GM13977 (cell line): ENCODE measurements at regions not wholly inside any gene's neighbourhood (a gene's known extent, or its start where the extent isn't known, plus 50 kb on each side); places are given as distances from the start of the nearest gene placed in this dataset.

Experiments used
- DNase-seq: peaks from one replicate; pipeline ENCODE4 v3.0.0; 2012; ENCODE audit warnings: low spot score
- in situ Hi-C: fragments of 300-500 bp; cut with MboI; formaldehyde crosslinking; loops from one replicate; pipeline ENCODE4 v1.12.0; 2022; ENCODE audit warnings: low sequenced_read_pairs, low pct_unique_long_range_greater_than_20kb, mixed read lengths, inconsistent platforms; ENCODE audit not compliant: unreplicated experiment
- TF ChIP-seq, protein P1 (sequence below): IDR thresholded peaks from 2 replicates; pipeline ENCODE4 v1.5.1; 2012; ENCODE audit warnings: mild to moderate bottlenecking, control low read depth; ENCODE audit not compliant: insufficient read depth; ENCODE audit errors: extremely low read depth, missing control alignments

DNA sequence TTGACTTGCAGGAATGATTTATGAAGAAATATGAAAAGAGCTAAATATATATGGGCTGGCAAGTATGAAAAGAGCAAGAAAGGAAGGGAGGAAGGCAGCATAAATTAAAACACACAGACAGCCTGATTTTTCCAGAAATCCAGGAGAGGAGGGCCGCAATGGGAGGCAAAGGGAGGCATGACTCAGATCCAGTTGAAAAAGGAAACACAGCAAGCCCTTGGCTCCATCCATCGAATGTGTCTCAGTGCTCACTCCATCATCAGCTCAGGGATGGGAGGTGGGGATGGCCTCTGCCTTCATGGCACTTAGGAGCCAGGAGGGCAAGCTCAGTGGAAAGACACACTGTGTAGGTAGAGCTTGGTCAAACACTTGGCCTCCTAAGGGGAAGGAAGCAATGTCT is 75.7 kb upstream of the PDZD8 start:
- in situ Hi-C loops = no loop called here
- no peak for DNase-seq
- TF ChIP-seq, protein P1, sequence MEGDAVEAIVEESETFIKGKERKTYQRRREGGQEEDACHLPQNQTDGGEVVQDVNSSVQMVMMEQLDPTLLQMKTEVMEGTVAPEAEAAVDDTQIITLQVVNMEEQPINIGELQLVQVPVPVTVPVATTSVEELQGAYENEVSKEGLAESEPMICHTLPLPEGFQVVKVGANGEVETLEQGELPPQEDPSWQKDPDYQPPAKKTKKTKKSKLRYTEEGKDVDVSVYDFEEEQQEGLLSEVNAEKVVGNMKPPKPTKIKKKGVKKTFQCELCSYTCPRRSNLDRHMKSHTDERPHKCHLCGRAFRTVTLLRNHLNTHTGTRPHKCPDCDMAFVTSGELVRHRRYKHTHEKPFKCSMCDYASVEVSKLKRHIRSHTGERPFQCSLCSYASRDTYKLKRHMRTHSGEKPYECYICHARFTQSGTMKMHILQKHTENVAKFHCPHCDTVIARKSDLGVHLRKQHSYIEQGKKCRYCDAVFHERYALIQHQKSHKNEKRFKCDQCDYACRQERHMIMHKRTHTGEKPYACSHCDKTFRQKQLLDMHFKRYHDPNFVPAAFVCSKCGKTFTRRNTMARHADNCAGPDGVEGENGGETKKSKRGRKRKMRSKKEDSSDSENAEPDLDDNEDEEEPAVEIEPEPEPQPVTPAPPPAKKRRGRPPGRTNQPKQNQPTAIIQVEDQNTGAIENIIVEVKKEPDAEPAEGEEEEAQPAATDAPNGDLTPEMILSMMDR = no peak

DNA sequence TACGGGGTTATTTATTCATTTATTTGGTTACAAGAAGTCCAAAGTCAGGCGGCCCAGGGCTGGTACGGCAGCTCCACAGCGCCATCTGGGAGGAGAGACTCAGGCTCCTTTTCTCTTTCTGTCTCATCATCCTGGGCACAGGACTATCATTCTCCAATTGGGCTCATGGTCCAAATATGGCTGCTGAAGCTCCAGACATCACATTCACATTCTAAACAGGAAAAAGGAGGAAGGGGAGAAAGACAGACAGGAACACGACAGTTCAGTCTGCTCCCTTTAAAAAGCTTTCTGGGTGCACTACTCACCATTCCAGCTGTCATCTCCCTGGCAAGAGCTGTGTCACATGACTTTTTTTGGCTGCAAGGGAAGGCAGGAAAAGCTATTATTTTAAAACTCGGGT is 74.4 kb upstream of the PDZD8 start:
- in situ Hi-C loops = loop anchor here (25.0 kb wide), 1 partner anchor 237 kb away; no protein-coding TSS in a partner anchor
- TF ChIP-seq, protein P1 = peak; percentile 32

DNA sequence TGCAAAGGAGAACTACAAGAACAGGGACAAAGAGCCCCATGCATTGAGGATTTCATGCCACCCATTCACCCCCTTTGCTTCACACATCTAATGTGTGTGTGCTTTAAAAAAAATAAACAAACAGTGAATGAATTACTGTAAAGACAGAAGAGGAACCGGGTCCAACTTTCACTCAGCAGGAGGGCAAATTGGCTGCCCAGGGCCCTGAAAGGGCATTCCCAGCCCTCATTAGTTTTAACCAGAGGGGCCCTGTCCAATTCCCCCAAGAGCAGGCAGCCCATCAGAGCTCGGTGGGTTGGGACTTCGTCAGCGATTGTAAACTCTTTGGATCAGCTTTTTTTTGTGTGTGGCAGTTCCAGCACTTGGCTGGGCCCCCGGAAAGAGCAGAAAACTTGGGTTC is 73.6 kb upstream of the PDZD8 start:
- DNase-seq = no peak
- in situ Hi-C loops = loop anchor here (25.0 kb wide), 1 partner anchor 237 kb away; no protein-coding TSS in a partner anchor
- TF ChIP-seq, protein P1 = no peak

More for the DNA sequence above, 74.4 kb upstream of the PDZD8 start:
- no peak for DNase-seq

DNA sequence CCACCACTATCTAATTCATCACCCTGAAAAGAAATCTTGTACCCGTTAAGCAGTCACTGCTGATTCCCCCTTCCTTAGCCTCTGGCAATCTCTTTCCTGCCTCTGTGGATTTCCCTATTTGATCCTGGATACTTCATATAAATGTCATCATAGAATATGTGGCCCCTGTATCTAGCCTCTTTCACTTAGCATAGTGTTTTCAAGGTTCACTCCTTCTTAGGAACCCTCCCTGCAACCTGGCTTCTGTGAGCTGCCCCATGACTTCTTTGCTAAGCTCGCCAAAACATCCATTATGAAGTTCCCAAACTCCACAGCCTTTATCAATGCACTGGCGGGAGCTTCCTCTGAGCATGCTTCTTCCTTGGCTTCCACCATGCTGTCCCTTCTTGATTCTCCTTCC is 70.8 kb upstream of the PDZD8 start:
- TF ChIP-seq, protein P1 = no peak
- in situ Hi-C loops = loop anchor here (25.0 kb wide), 1 partner anchor 234 kb away; no protein-coding TSS in a partner anchor
- DNase-seq = no peak

DNA sequence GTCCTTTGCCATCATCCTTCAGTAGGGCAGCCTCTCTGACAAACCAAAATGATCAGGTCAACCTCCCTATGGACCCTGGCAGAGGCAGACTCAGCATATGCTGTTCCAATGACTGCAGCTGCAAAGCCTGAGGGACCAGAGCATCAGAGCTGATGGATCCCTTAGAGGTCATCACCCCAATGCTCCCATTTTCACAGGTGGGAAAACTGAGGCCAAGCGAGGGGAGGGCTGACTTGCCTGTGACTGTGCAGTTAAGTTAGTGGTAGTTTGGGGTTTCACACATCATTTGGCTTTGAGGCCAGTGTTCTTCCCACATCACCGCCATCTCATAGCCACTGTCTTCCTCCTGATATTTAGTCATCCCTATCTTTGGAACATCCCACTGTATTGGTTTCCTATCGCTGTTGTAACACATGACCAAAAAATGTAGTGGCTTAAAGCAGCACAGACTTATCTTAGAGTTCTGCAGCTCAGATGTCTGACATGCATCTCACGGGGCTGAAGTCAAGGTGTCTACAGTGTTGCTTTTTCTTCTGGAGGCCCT is 69.3 kb upstream of the PDZD8 start:
- in situ Hi-C loops = loop anchor here (25.0 kb wide), 1 partner anchor 232 kb away; no protein-coding TSS in a partner anchor
- no peak for DNase-seq
- TF ChIP-seq, protein P1 = no peak

DNA sequence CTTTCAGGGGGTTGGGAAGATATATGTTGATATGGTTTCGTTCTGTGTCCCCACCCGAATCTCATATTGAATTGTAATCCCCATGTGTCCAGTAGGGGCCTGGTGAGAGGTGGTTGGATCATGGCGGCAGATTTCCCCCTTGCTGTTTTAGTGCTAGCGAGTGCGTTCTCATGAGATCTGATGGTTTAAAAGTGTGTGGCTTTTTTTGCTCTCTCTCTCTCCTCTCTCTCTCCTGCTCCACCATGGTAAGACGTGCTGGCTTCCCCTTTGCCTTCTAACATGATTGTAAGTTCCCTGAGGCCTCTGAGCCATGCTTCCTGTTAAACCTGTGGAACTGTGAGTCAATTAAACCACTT is 68.4 kb upstream of the PDZD8 start:
- no peak for DNase-seq
- in situ Hi-C loops = loop anchor here (25.0 kb wide), 1 partner anchor 231 kb away; no protein-coding TSS in a partner anchor
- TF ChIP-seq, protein P1 = no peak
